CD14-positive monocyte (primary cell): ENCODE measurements at regions not wholly inside any gene's neighbourhood (a gene's known extent, or its start where the extent isn't known, plus 50 kb on each side); places are given as distances from the start of the nearest gene placed in this dataset.

Experiments used
- DNase-seq, 3 donors: peaks; one replicate each; pipeline ENCODE4 v3.0.0-alpha.2; 2011 to 2022
- H2AFZ ChIP-seq: 2 replicates; pipeline ENCODE4 v1.6.0; 2012; ENCODE audit warnings: mild to moderate bottlenecking, low read depth, low read length, inconsistent platforms; ENCODE audit not compliant: insufficient read depth, poor library complexity, severe bottlenecking
- H3K27ac ChIP-seq, 2 donors: 1 replicate in 1 of 2; 2 replicates in 1 of 2; pipeline ENCODE4 v1.5.1; 2012 to 2013; ENCODE audit warnings: low read length in 2 of 2, control low read depth in 1 of 2, inconsistent platforms in 1 of 2, low read depth in 1 of 2, mild to moderate bottlenecking in 1 of 2
- H3K27me3 ChIP-seq, 2 donors: one replicate each; pipeline versions ENCODE4 v1.6.0 to v1.6.1; 2011 to 2013; ENCODE audit warnings: low read length in 2 of 2; ENCODE audit not compliant: control insufficient read depth in 2 of 2, insufficient read depth in 2 of 2
- H3K36me3 ChIP-seq, 2 donors: replicated peaks in 1 of 2; 1 replicate in 1 of 2; 2 replicates in 1 of 2; pipeline versions ENCODE4 v1.5.1 to v1.6.1; 2012 to 2013; ENCODE audit warnings: low read length in 2 of 2, control low read depth in 1 of 2, inconsistent platforms in 1 of 2, mild to moderate bottlenecking in 1 of 2; ENCODE audit not compliant: insufficient read depth in 2 of 2, control insufficient read depth in 1 of 2
- H3K4me1 ChIP-seq, 2 donors: 1 replicate in 1 of 2; 2 replicates in 1 of 2; pipeline versions ENCODE4 v1.5.1 to v1.6.1; 2012 to 2013; ENCODE audit warnings: low read length in 2 of 2, control low read depth in 1 of 2, inconsistent platforms in 1 of 2, mild to moderate bottlenecking in 1 of 2, moderate library complexity in 1 of 2; ENCODE audit not compliant: insufficient read depth in 2 of 2, control insufficient read depth in 1 of 2
- H3K4me2 ChIP-seq: replicated peaks from 2 replicates; pipeline ENCODE3; 2012; ENCODE audit warnings: low read length, moderate library complexity, mild to moderate bottlenecking; ENCODE audit not compliant: poor library complexity, severe bottlenecking; ENCODE audit errors: extremely low read depth
- H3K4me3 ChIP-seq, 3 experiments: fragments of 200-600 bp in 1 of 3; sonication (generic) in 1 of 3; replicated peaks in 1 of 3; 1 replicate in 2 of 3; 2 replicates in 1 of 3; pipeline ENCODE4 v1.5.1; 2011 to 2013; ENCODE audit warnings: low read length in 3 of 3, mild to moderate bottlenecking in 3 of 3, control low read depth in 2 of 3, low read depth in 2 of 3, inconsistent platforms in 1 of 3, moderate library complexity in 1 of 3
- H3K79me2 ChIP-seq: 2 replicates; pipeline ENCODE4 v1.6.0; 2012; ENCODE audit warnings: mild to moderate bottlenecking, control low read depth, inconsistent platforms, low read length, moderate library complexity; ENCODE audit not compliant: insufficient read depth
- H3K9ac ChIP-seq: 2 replicates; pipeline ENCODE4 v1.6.0; 2017; ENCODE audit warnings: low read length, mild to moderate bottlenecking; ENCODE audit not compliant: insufficient read depth, poor library complexity, severe bottlenecking
- H3K9me3 ChIP-seq, 2 donors: replicated peaks in 1 of 2; 1 replicate in 1 of 2; 2 replicates in 1 of 2; pipeline versions ENCODE4 v1.5.1 to v1.6.1; 2012 to 2013; ENCODE audit warnings: low read length in 2 of 2, control low read depth in 1 of 2; ENCODE audit not compliant: control insufficient read depth in 1 of 2, insufficient read depth in 1 of 2
- H4K20me1 ChIP-seq: 2 replicates; pipeline ENCODE4 v1.6.0; 2012; ENCODE audit warnings: mild to moderate bottlenecking, low read length, control low read depth, moderate library complexity; ENCODE audit not compliant: insufficient read depth
- H3K27ac Mint-ChIP-seq, 7 donors: one replicate each; pipeline ENCODE4 v1.8.0; 2020; ENCODE audit warnings: mild to moderate bottlenecking in 7 of 7, mixed read lengths in 7 of 7, moderate library complexity in 6 of 7, inconsistent platforms in 2 of 7
- H3K27me3 Mint-ChIP-seq, 3 donors: one replicate each; pipeline ENCODE4 v1.8.0; 2021 to 2022; ENCODE audit warnings: low read depth in 3 of 3, mild to moderate bottlenecking in 3 of 3, mixed read lengths in 3 of 3, moderate library complexity in 3 of 3, inconsistent platforms in 1 of 3
- H3K36me3 Mint-ChIP-seq, 2 donors: one replicate each; pipeline ENCODE4 v1.8.0; 2020; ENCODE audit warnings: mixed read lengths in 2 of 2, inconsistent platforms in 1 of 2, mild to moderate bottlenecking in 1 of 2
- H3K4me1 Mint-ChIP-seq: one replicate; pipeline ENCODE4 v1.8.0; 2020; ENCODE audit warnings: mild to moderate bottlenecking, mixed read lengths
- H3K4me3 Mint-ChIP-seq, 2 donors: one replicate each; pipeline ENCODE4 v1.8.0; 2020; ENCODE audit warnings: mild to moderate bottlenecking in 2 of 2, mixed read lengths in 2 of 2, moderate library complexity in 1 of 2
- H3K9me3 Mint-ChIP-seq, 7 donors: one replicate each; pipeline ENCODE4 v1.8.0; 2020 to 2022; ENCODE audit warnings: mixed read lengths in 7 of 7, mild to moderate bottlenecking in 6 of 7, moderate library complexity in 6 of 7, inconsistent platforms in 2 of 7
- WGBS: methylation state at CpG from one replicate; pipeline ENCODE4 v1.1.5; 2013; ENCODE audit warnings: missing lambda C conversion rate; ENCODE audit not compliant: insufficient coverage; 5-methylcytosine and 5-hydroxymethylcytosine counted together
- intact Hi-C, 2 donors: fragments of 100-400 bp; cut with micrococcal nuclease; formaldehyde crosslinking; loops; one replicate each; pipeline versions ENCODE4 v1.15.0 to v1.15.1; 2023
- TF ChIP-seq, protein P1 (sequence below): fragments of 200-600 bp; IDR thresholded peaks from one replicate; pipeline ENCODE4 v1.8.0; 2022; ENCODE audit warnings: antibody characterized with exemption, mild to moderate bottlenecking

DNA sequence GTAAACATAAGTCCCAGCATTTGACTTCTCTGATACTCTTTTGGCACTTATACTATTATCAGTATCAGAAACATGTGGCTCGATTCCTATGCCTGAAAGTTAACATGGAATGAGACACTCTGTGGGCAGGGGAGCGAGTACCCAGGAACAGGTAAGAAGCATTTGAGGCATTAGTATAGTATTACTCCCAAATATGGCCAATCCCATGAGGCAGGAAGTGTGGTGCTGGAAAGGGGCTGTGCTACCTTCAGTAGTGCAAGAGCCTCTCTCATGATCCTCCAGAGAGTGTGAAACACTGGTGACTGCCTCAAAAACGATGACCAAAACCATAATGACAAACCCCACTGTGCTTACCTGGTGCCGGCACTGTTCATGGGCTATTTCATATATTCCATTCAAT is 415.1 kb downstream of the SOX11 start:
- Histone ChIP-seq H3K9me3 (peaks cover 5 to 9% of the 10 kb centered on the region in 2 donors), H2AFZ (no peak overlapping the region), H3K4me1 (no peaks in the 10 kb centered on the region), H3K79me2 (no peaks in the 10 kb centered on the region), H3K4me2 (no peak overlapping the region), H3K4me3 (no peak overlapping the region), H3K9ac (no peak overlapping the region), H3K27me3 (no peaks in the 10 kb centered on the region), H3K36me3 (no peaks in the 10 kb centered on the region), H4K20me1 (no peaks in the 10 kb centered on the region), H3K27ac (no peak overlapping the region)
- H3K4me3 Mint-ChIP-seq: no peak overlapping the region
- H3K27ac Mint-ChIP-seq: no peak overlapping the region
- no peak for DNase-seq
- WGBS: no CpG with 5 or more reads among the region's 4 CpGs
- H3K9me3 Mint-ChIP-seq: peaks cover 0 to 16% (median 2%) of the 10 kb centered on the region in 7 donors
- no peaks in the 10 kb centered on the region for H3K36me3 Mint-ChIP-seq
- TF ChIP-seq, protein P1, sequence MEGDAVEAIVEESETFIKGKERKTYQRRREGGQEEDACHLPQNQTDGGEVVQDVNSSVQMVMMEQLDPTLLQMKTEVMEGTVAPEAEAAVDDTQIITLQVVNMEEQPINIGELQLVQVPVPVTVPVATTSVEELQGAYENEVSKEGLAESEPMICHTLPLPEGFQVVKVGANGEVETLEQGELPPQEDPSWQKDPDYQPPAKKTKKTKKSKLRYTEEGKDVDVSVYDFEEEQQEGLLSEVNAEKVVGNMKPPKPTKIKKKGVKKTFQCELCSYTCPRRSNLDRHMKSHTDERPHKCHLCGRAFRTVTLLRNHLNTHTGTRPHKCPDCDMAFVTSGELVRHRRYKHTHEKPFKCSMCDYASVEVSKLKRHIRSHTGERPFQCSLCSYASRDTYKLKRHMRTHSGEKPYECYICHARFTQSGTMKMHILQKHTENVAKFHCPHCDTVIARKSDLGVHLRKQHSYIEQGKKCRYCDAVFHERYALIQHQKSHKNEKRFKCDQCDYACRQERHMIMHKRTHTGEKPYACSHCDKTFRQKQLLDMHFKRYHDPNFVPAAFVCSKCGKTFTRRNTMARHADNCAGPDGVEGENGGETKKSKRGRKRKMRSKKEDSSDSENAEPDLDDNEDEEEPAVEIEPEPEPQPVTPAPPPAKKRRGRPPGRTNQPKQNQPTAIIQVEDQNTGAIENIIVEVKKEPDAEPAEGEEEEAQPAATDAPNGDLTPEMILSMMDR: no peak
- H3K27me3 Mint-ChIP-seq: no peaks in the 10 kb centered on the region
- H3K4me1 Mint-ChIP-seq: no peaks in the 10 kb centered on the region
- intact Hi-C loops: no loop called here

DNA sequence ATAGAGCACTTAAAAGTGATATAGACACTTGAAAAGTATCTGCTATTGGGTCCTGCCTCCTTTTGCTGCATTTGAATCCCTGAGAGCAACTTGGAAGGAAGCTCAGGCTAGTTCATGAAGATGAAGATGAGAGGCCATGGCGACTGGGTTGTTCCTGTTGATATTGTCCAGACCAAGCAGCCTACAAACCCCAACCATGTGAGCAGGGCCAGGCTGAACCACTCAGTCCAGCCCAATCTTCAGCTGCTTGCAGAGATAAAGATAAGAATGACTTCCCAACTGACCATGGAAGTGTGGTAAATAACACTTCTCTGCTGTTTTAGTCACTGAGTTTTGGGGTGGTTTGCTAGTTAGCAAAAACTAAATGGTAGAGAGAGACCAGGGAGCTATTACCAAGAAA is 417.6 kb downstream of the SOX11 start:
- no peaks in the 10 kb centered on the region for H3K4me1 ChIP-seq
- no peak overlapping the region for H2AFZ ChIP-seq
- no peak overlapping the region for H3K27ac ChIP-seq
- no peaks in the 10 kb centered on the region for H3K9me3 ChIP-seq
- H3K27ac Mint-ChIP-seq: peak overlapping the region in 1 of 7 donors; percentile 39
- intact Hi-C loops: no loop called here
- peaks cover 0 to 7% (median 0%) of the 10 kb centered on the region in 7 donors for H3K9me3 Mint-ChIP-seq
- no peak overlapping the region for H3K9ac ChIP-seq
- no peaks in the 10 kb centered on the region for H3K4me1 Mint-ChIP-seq
- H4K20me1 ChIP-seq: no peaks in the 10 kb centered on the region
- H3K4me3 Mint-ChIP-seq: no peak overlapping the region
- no CpG with 5 or more reads among the region's 1 CpG for WGBS
- no peak for DNase-seq
- H3K27me3 ChIP-seq: no peaks in the 10 kb centered on the region
- H3K36me3 Mint-ChIP-seq: no peaks in the 10 kb centered on the region
- H3K79me2 ChIP-seq: no peaks in the 10 kb centered on the region
- no peaks in the 10 kb centered on the region for H3K36me3 ChIP-seq
- H3K4me3 ChIP-seq: no peak overlapping the region
- H3K4me2 ChIP-seq: no peak overlapping the region
- TF ChIP-seq, protein P1: no peak
- H3K27me3 Mint-ChIP-seq: no peaks in the 10 kb centered on the region
